HG02759 (cell line): ENCODE measurements at regions not wholly inside any gene's neighbourhood (a gene's known extent, or its start where the extent isn't known, plus 50 kb on each side); places are given as distances from the start of the nearest gene placed in this dataset.

Experiments
- ATAC-seq: cut with Tn5 transposase; IDR thresholded peaks from one replicate; pipeline ENCODE4 v1.9.1; 2021; ENCODE audit warnings: mild to moderate bottlenecking, moderate library complexity; ENCODE audit not compliant: unreplicated experiment

DNA sequence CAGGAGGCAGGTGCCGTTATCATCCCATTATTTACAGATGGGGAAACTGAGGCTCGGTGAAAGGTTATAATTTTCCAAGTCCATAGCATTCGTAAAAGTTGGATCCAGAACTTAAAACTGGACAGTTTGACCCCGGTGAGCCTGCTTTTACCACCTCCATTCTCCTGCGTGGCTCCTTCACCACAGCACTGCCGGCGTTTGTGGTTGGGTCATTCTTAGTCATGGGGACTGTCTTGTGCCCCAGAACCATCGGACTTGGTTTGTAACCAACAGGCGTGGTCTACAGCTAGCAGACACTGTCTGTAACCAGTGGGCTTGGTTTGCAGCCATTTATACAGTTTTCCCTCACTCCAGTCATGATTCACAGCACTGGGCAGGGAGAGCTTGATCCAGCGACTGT, 511.3 kb downstream of the NPHP4 start:
- ATAC-seq: no peak

DNA sequence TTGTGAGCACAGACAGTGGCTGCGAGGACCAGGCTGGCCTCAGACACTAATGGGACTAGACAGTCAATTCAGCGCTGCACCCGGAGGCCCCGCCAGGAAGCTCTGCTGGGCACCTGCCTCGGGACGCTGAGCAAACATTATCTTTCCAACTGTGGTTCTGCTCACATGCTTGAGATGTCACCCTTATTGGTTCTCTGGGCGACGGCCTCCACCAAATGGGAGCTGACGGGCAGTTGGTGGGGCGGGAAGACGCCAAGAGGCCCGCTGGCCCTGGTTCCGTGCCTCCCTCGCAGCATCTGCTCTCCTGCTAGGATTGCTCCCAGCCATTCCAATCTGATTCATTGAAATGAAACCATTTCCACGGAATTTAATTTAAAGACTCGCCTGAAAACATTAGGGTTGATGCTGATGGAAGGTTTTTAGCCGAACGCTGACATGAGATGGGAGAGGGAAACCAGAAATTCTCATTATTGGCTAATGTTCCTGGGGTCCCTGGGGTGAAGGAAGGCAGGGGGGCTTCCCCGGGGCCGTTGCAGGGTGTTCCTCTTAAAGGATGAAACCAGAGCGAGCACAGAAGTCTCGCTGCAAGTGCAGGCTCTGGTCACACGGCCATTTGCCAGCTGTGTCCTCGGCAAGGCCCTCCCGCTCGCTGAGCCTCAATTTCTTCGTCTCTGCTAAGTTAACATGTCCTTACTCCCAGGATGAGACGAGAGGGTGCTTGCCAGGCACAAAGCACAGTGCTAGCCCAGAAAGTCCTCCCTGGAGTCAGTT, 512.2 kb downstream of the NPHP4 start:
- no peak for ATAC-seq

GRCh38 chr1:5478961-5479360, 513.3 kb downstream of the NPHP4 start:
- ATAC-seq: no peak

DNA sequence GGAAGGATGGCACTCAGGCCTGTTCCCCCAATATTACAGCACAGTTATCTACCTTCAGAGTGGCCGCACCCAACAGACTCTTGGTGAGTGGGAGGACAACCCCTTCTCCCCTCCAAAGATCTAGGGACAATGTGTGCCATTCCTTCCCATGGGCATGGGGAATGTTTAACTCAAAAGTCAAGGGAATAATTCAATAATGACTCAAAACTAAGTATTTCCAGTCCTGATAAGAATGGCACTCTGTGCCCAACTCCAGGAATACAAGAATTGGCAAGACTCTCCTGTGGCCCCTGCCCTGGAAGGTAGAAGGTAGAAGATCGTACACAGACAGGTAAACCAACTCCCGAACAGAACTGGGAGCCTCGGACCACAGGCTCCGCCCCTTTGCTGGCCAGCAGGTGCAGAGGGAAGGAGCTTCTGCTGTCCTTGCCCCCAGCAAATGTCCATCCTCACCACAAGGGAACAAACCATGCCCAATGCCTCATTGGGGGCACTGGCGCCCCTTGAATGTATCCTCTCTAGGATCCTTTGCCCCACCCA, 514.0 kb downstream of the NPHP4 start:
- ATAC-seq: no peak

GRCh38 chr1:5477716-5478115, 514.5 kb downstream of the NPHP4 start:
- no peak for ATAC-seq

GRCh38 chr1:5475572-5475971, 516.7 kb downstream of the NPHP4 start:
- ATAC-seq: no peak

GRCh38 chr1:5473268-5473667, 519.0 kb downstream of the NPHP4 start:
- ATAC-seq: no peak

GRCh38 chr1:5466487-5466886, 525.7 kb downstream of the NPHP4 start:
- ATAC-seq: no peak

- ATAC-seq: no peak
Observed at GRCh38 chr1:5465281-5465711, 526.9 kb downstream of the NPHP4 start.

DNA sequence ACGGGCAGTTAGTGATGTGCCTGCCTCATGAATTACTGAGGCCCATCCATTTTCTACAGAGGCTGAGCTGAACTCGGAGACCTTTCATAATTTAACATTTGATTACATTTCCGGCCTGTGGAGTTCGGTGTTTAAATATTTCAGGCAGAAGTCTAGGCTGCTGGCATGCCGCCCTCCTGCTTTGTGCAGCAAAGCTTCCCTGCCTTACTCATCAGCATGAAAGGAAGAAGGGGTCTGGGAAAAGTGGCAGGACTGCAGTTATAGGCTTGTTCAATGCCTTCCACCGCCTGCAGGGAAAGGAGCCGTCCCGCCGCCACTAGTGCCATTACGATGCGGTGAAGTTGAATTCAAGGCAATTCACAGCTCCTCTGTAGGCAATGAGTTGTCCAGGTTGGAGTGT, 527.9 kb downstream of the NPHP4 start:
- ATAC-seq: no peak

- ATAC-seq: no peak
Observed at GRCh38 chr1:5460974-5461373, 531.3 kb downstream of the NPHP4 start.

DNA sequence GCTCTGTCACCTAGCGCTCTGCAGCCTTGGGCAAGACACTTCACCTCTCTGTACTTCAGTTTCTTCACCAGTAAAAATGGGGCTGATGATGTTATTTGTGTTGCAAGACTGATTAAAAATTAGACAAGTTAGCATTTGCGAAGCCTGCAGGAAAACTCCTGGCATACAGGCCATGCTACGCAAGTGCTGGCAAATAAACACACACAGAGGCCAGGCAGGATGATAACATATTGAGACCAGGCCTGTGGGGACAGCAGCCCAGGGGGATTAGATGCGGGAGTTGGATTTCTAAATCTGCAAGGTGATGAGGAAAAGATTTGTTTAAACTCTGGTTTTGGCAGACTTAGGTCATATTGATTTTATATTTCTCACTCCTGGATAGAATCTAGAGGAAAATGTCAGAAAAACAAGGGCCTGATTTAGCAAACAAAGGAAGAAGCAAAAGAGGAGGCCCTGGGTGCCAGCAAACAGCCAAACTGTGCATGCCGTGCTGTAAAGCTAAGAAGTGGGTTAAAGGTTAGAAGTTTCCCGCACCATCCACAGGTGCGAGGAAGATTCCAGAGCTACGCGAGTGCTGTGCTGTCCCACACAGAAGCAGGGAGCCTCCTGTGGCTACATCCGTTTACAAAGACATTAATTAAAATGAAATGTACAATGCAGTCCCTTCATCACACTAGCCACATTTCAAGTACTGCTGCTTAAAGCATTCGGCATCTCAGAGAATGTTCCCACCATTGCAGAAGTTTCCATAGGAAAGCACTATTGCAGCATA, 532.2 kb downstream of the NPHP4 start:
- ATAC-seq: no peak

GRCh38 chr1:5458248-5458647, 534.0 kb downstream of the NPHP4 start:
- no peak for ATAC-seq

- ATAC-seq: no peak
Observed at GRCh38 chr1:5456090-5456811, 536.0 kb downstream of the NPHP4 start.

GRCh38 chr1:5455651-5456050, 536.6 kb downstream of the NPHP4 start:
- no peak for ATAC-seq

DNA sequence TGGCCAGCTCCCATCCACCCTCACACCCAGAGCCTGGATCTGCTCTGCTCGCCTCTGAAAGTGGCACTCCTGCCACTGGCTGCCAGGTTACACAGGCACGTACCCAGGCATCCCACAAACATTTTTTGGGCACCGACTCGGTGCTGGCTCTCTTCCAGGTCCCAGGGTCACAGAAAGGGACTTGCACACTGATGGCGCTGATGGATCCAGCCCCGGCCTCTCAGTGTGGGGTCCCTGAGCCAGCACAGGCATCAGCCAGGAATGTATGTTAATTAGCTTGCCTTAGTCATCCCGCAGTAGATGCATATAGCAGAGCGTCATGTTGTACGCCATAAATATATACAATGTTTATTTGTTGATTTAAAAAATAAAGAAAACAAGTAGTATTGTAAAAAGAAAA, 537.2 kb downstream of the NPHP4 start:
- ATAC-seq: no peak

GRCh38 chr1:5453347-5453746, 538.9 kb downstream of the NPHP4 start:
- no peak for ATAC-seq

- ATAC-seq: no peak
Observed at GRCh38 chr1:5451671-5452070, 540.6 kb downstream of the NPHP4 start.

DNA sequence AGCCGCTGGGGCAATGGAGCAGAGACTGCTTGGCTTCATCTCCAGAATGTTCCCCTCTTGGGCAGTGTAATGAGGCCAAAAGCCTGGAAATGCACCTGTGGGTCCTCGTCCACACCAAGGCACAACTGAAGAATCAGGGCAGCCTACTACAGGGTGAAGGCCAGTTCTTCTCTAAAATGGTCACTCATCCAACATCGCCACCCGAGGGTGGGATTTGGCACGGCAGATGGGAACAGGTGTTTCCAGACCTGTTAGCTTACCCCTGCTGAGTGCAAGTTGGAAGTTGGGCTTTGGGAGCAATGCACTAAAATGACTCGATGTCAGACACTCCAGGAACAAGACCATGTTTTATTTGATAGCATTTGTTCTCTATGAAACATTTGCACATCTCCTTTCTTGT, 543.7 kb downstream of the NPHP4 start:
- no peak for ATAC-seq

DNA sequence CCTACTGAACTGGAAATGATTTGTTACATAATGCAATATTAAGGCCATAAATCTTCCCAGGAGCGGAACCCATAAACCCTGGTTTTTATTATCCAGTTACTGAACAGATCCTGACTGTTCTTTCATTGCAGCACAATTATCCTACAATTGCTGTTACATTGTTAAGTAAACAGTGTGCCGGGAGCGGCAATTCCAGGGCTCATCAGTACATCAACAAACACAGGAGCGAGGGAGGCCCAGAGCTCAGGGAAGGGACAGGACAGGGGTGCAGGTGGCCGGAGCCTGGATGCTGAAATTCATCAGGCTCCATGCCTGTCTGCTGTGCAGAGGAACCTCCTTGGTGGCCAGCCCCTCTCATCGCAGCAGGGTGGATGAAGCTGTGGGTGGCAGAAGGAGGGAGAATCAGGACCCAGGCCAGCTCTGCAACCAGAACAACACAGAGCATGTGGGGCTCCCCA, 544.7 kb downstream of the NPHP4 start:
- ATAC-seq: no peak

DNA sequence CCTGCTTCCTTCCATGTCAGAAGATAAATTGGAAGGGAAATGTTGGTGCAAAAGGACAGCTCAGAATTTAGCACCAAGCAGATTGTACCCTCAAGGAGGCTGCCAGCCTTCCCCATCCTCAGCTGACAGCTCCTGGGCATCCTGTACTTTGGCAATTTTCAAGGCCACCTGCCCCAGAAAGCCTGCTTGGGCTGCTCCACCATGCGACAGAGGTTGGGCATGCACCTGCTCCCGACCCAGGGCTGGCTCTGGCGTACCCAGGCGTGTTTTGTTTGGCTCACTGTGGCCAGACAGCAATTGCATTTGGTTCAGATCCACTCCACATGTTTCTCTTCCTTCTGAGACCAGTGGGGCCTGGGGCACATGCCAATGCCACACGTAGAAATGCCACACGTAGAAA, 547.8 kb downstream of the NPHP4 start:
- ATAC-seq: no peak
